Lung (tissue), 11 donors: ENCODE measurements at regions not wholly inside any gene's neighbourhood (a gene's known extent, or its start where the extent isn't known, plus 50 kb on each side); places are given as distances from the start of the nearest gene placed in this dataset.

Experiments
- ATAC-seq: fragments of 200-7000 bp; cut with Tn5 transposase; one replicate; pipeline ENCODE4 v1.9.1; 2020; ENCODE audit warnings: moderate number of reproducible peaks; ENCODE audit not compliant: insufficient read depth, low FRiP score
- DNase-seq, 3 donors: peaks; one replicate each; pipeline ENCODE4 v3.0.0-alpha.2; 2013 to 2017
- H3K27ac ChIP-seq, 2 donors: one replicate each; pipeline ENCODE4 v1.5.1; 2013; ENCODE audit warnings: mild to moderate bottlenecking in 2 of 2, moderate library complexity in 2 of 2, control low read depth in 1 of 2, inconsistent platforms in 1 of 2, low read depth in 1 of 2, low read length in 1 of 2
- H3K27me3 ChIP-seq, 3 donors: one replicate each; pipeline ENCODE4 v1.5.1; 2013; ENCODE audit warnings: low read length in 2 of 3; ENCODE audit not compliant: control insufficient read depth in 3 of 3, insufficient read depth in 3 of 3
- H3K36me3 ChIP-seq, 4 donors: one replicate each; pipeline ENCODE4 v1.5.1; 2013; ENCODE audit warnings: low read length in 4 of 4, mild to moderate bottlenecking in 1 of 4, moderate library complexity in 1 of 4; ENCODE audit not compliant: control insufficient read depth in 4 of 4, insufficient read depth in 4 of 4
- H3K4me1 ChIP-seq, 5 donors: one replicate each; pipeline ENCODE4 v1.5.1; 2013; ENCODE audit warnings: low read length in 5 of 5, mild to moderate bottlenecking in 2 of 5, moderate library complexity in 1 of 5; ENCODE audit not compliant: control insufficient read depth in 5 of 5, insufficient read depth in 5 of 5
- H3K4me3 ChIP-seq: one replicate; pipeline ENCODE4 v1.5.1; 2013; ENCODE audit warnings: mild to moderate bottlenecking, control low read depth, moderate library complexity
- H3K9ac ChIP-seq, 2 donors: one replicate each; pipeline ENCODE4 v1.5.1; 2013; ENCODE audit warnings: low read length in 2 of 2, control low read depth in 1 of 2; ENCODE audit not compliant: insufficient read depth in 1 of 2
- H3K9me3 ChIP-seq, 4 donors: one replicate each; pipeline ENCODE4 v1.5.1; 2013; ENCODE audit warnings: low read length in 3 of 4, mild to moderate bottlenecking in 1 of 4, moderate library complexity in 1 of 4; ENCODE audit not compliant: control insufficient read depth in 4 of 4, insufficient read depth in 3 of 4
- WGBS, 2 donors: extraction: QIAGEN DNeasy Blood & Tissue Kit; methylation state at CpG; one replicate each; pipeline ENCODE4 v1.1.7; 2013; 5-methylcytosine and 5-hydroxymethylcytosine counted together
- TF ChIP-seq, protein P1 (sequence below): IDR thresholded peaks from 2 replicates; pipeline ENCODE4 v1.5.1; 2012; ENCODE audit warnings: mild to moderate bottlenecking; ENCODE audit errors: control extremely low read depth, extremely low read depth
- donor health status: control.
- donor health status: control.
- donor health status: Bipolar disorder and iron deficiency.
- donor health status: healthy.
- donor health status: DM: yes; HTN: yes; CAD: no.

DNA sequence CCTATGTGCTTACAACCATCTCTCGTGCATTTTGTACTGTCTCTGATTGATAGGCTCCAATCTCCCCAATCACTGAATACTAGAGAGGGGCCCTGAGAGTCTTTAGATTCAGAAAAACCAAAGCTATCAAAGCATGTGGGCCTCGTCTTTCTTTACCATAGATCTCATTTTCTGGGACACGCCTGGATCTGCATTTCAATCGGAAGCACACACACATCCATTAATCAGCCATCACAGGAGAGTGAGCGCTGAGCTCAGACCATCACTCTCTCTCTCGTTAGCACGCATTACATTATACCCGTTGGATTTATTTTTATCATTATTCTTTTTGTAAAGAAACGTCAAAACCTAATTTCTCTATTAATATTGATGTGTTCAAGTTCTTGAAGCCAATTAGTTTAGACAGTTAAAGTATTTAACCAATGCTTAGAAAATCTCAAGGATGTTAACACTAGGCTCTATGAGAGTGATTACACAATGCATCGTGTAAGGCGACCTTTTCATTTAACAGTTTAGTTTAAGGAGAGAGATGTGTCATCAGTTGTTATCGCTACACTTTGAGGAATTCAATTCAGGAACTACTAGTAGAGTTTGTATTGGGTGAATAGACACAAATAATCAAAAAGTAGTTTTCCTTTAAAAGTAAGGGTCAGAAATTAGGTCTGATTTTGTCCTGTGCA lies 650.7 kb downstream of the CDH8 start:
- ATAC-seq = no peak
- no peak overlapping the region for H3K27ac ChIP-seq
- H3K9ac ChIP-seq = no peak overlapping the region
- H3K36me3 ChIP-seq = no peaks in the 10 kb centered on the region
- no peaks in the 10 kb centered on the region for H3K4me1 ChIP-seq
- no peaks in the 10 kb centered on the region for H3K27me3 ChIP-seq
- TF ChIP-seq, protein P1, sequence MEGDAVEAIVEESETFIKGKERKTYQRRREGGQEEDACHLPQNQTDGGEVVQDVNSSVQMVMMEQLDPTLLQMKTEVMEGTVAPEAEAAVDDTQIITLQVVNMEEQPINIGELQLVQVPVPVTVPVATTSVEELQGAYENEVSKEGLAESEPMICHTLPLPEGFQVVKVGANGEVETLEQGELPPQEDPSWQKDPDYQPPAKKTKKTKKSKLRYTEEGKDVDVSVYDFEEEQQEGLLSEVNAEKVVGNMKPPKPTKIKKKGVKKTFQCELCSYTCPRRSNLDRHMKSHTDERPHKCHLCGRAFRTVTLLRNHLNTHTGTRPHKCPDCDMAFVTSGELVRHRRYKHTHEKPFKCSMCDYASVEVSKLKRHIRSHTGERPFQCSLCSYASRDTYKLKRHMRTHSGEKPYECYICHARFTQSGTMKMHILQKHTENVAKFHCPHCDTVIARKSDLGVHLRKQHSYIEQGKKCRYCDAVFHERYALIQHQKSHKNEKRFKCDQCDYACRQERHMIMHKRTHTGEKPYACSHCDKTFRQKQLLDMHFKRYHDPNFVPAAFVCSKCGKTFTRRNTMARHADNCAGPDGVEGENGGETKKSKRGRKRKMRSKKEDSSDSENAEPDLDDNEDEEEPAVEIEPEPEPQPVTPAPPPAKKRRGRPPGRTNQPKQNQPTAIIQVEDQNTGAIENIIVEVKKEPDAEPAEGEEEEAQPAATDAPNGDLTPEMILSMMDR = no peak
- no peak overlapping the region for H3K4me3 ChIP-seq
- no peak for DNase-seq
- no peaks in the 10 kb centered on the region for H3K9me3 ChIP-seq
- WGBS, 2 donors = 80 to 86% methylated on average over 12 of the region's 12 CpGs

- DNase-seq (no peak), ATAC-seq (no peak)
- Histone ChIP-seq H3K4me3 (no peak overlapping the region), H3K27ac (no peak overlapping the region), H3K9ac (no peak overlapping the region), H3K36me3 (no peaks in the 10 kb centered on the region), H3K9me3 (no peaks in the 10 kb centered on the region), H3K27me3 (no peaks in the 10 kb centered on the region), H3K4me1 (no peaks in the 10 kb centered on the region)
- TF ChIP-seq, protein P1 = no peak
Observed at GRCh38 chr16:61382435-61382834, 653.8 kb downstream of the CDH8 start.

DNA sequence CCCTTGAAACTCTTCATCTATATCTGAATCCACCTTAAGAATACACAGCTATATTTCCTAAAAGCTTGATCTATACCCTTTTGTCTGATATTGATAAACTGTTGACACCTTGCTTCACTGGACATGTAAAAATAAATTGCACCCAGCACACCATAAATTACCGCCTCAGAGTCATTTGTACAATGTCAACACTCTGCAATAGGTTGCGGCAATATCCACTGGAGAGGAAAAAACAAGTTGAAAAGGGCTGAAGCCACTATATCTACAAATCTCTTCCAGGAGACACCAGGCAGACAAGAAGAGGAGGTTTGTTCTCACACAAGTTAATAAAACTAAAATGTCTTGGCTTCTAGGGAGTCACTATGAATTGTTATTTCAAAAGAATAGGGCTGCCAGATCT lies 656.9 kb downstream of the CDH8 start:
- Histone ChIP-seq H3K4me1 (no peaks in the 10 kb centered on the region), H3K4me3 (no peak overlapping the region), H3K27ac (no peak overlapping the region), H3K9ac (no peak overlapping the region), H3K27me3 (no peaks in the 10 kb centered on the region), H3K9me3 (no peaks in the 10 kb centered on the region), H3K36me3 (no peaks in the 10 kb centered on the region)
- 86 to 87% methylated on average over 2 of the region's 2 CpGs for WGBS, 2 donors
- ATAC-seq (no peak), DNase-seq (no peak)
- TF ChIP-seq, protein P1 = no peak

DNA sequence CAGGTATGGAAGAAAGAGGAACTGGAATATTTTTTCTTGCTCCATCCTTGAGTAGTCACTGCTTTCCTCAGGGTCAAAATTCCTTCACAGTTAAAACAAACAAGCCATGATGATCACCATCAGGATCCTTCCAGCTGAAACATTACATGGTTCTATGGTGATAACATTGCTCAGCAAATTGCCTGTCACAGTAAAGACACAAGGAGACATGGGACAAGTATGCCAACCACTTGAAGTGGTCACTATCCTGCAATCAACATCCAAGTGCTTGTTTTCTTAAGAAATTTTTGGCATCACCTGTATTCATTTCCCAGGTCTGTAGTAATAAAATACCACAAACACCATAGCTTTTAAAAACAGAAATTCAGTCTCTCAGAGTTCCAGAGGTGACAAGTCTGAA lies 662.2 kb downstream of the CDH8 start:
- H3K9me3 ChIP-seq = no peaks in the 10 kb centered on the region
- no peak for ATAC-seq
- H3K9ac ChIP-seq = no peak overlapping the region
- peaks cover 0 to 4% (median 0%) of the 10 kb centered on the region in 5 donors for H3K4me1 ChIP-seq
- H3K27me3 ChIP-seq = no peaks in the 10 kb centered on the region
- DNase-seq = no peak
- H3K27ac ChIP-seq = no peak overlapping the region
- no peaks in the 10 kb centered on the region for H3K36me3 ChIP-seq
- TF ChIP-seq, protein P1 = no peak
- H3K4me3 ChIP-seq = no peak overlapping the region
